ENCODE measurements at regions not wholly inside any gene's neighbourhood (a gene's known extent, or its start where the extent isn't known, plus 50 kb on each side); places are given as distances from the start of the nearest gene placed in this dataset.
"Not testable (repeated sequence)": the region's sequence is repeated elsewhere in the genome, so short reads cannot be mapped to it uniquely, and the experiment has no call there.

GRCh38 chr2:8346208-8346607, 335.6 kb upstream of the ID2 start:
- no peaks in the 10 kb centered on the region for H3K27me3 ChIP-seq (ENCODE audit: insufficient read depth, low read depth)
- H3K79me2 ChIP-seq (ENCODE audit: insufficient read depth, low read depth), result no peaks in the 10 kb centered on the region
- no peaks in the 10 kb centered on the region for H4K20me1 ChIP-seq (ENCODE audit: insufficient read depth)
- H3K9ac ChIP-seq, result no peak overlapping the region
- H3K4me1 ChIP-seq (ENCODE audit: low read depth, poor library complexity, severe bottlenecking), result no peaks in the 10 kb centered on the region
- no peak overlapping the region for H3K4me2 ChIP-seq
- no peaks in the 10 kb centered on the region for H3K36me3 ChIP-seq (ENCODE audit: insufficient read depth)
- H3K4me3 ChIP-seq (IDR thresholded peaks at IDR 0.05; ENCODE audit: insufficient read depth, low read depth, low read length), result no peak overlapping the region
- no peak overlapping the region for H2AFZ ChIP-seq (ENCODE audit: low read depth)
- no peak for TF ChIP-seq CTCF (conservative IDR thresholded peaks at IDR 0.05; ENCODE audit: low read depth, low read length)
- no peak overlapping the region for H3K27ac ChIP-seq

GRCh38 chr2:8346706-8347430, 335.0 kb upstream of the ID2 start:
- TF ChIP-seq CTCF (conservative IDR thresholded peaks at IDR 0.05; ENCODE audit: low read depth, low read length), result no peak
- Histone ChIP-seq H3K27me3 (ENCODE audit: insufficient read depth, low read depth) (no peaks in the 10 kb centered on the region), H3K79me2 (ENCODE audit: insufficient read depth, low read depth) (no peaks in the 10 kb centered on the region), H3K4me3 (IDR thresholded peaks at IDR 0.05; ENCODE audit: insufficient read depth, low read depth, low read length) (no peak overlapping the region), H2AFZ (ENCODE audit: low read depth) (no peak overlapping the region), H3K9ac (no peak overlapping the region), H3K4me2 (no peak overlapping the region), H3K4me1 (ENCODE audit: low read depth, poor library complexity, severe bottlenecking) (no peaks in the 10 kb centered on the region), H4K20me1 (ENCODE audit: insufficient read depth) (no peaks in the 10 kb centered on the region), H3K36me3 (ENCODE audit: insufficient read depth) (no peaks in the 10 kb centered on the region), H3K27ac (no peak overlapping the region)

GRCh38 chr2:8348911-8349310, 332.9 kb upstream of the ID2 start:
- H3K9ac ChIP-seq; H3K27ac ChIP-seq; H3K4me2 ChIP-seq; H3K4me1 ChIP-seq (ENCODE audit: low read depth, poor library complexity, severe bottlenecking); H4K20me1 ChIP-seq (ENCODE audit: insufficient read depth); H3K36me3 ChIP-seq (ENCODE audit: insufficient read depth); H3K4me3 ChIP-seq (IDR thresholded peaks at IDR 0.05; ENCODE audit: insufficient read depth, low read depth, low read length); H2AFZ ChIP-seq (ENCODE audit: low read depth); H3K27me3 ChIP-seq (ENCODE audit: insufficient read depth, low read depth); H3K79me2 ChIP-seq (ENCODE audit: insufficient read depth, low read depth): not testable (repeated sequence)

- H3K4me2 ChIP-seq, result no peak overlapping the region
- no peak overlapping the region for H3K4me3 ChIP-seq (IDR thresholded peaks at IDR 0.05; ENCODE audit: insufficient read depth, low read depth, low read length)
- H3K36me3 ChIP-seq (ENCODE audit: insufficient read depth), result no peaks in the 10 kb centered on the region
- H3K79me2 ChIP-seq (ENCODE audit: insufficient read depth, low read depth), result no peaks in the 10 kb centered on the region
- H3K27ac ChIP-seq, result no peak overlapping the region
- H3K9ac ChIP-seq, result no peak overlapping the region
- H3K27me3 ChIP-seq (ENCODE audit: insufficient read depth, low read depth), result no peaks in the 10 kb centered on the region
- TF ChIP-seq CTCF (conservative IDR thresholded peaks at IDR 0.05; ENCODE audit: low read depth, low read length), result no peak
- no peaks in the 10 kb centered on the region for H3K4me1 ChIP-seq (ENCODE audit: low read depth, poor library complexity, severe bottlenecking)
- H2AFZ ChIP-seq (ENCODE audit: low read depth), result no peak overlapping the region
- H4K20me1 ChIP-seq (ENCODE audit: insufficient read depth), result no peaks in the 10 kb centered on the region
Measured at GRCh38 chr2:8352296-8352695, 329.6 kb upstream of the ID2 start.

- Histone ChIP-seq H4K20me1 (ENCODE audit: insufficient read depth) (no peaks in the 10 kb centered on the region), H3K27me3 (ENCODE audit: insufficient read depth, low read depth) (no peaks in the 10 kb centered on the region), H3K79me2 (ENCODE audit: insufficient read depth, low read depth) (no peaks in the 10 kb centered on the region), H2AFZ (ENCODE audit: low read depth) (no peak overlapping the region), H3K9ac (no peak overlapping the region), H3K27ac (no peak overlapping the region), H3K36me3 (ENCODE audit: insufficient read depth) (no peaks in the 10 kb centered on the region), H3K4me1 (ENCODE audit: low read depth, poor library complexity, severe bottlenecking) (no peaks in the 10 kb centered on the region), H3K4me2 (no peak overlapping the region), H3K4me3 (IDR thresholded peaks at IDR 0.05; ENCODE audit: insufficient read depth, low read depth, low read length) (no peak overlapping the region)
- no peak for TF ChIP-seq CTCF (conservative IDR thresholded peaks at IDR 0.05; ENCODE audit: low read depth, low read length)
Measured at GRCh38 chr2:8352989-8353388, 328.9 kb upstream of the ID2 start.

All from KMS-11 (cell line).